ENCODE measurements at regions not wholly inside any gene's neighbourhood (a gene's known extent, or its start where the extent isn't known, plus 50 kb on each side); places are given as distances from the start of the nearest gene placed in this dataset.

DNA sequence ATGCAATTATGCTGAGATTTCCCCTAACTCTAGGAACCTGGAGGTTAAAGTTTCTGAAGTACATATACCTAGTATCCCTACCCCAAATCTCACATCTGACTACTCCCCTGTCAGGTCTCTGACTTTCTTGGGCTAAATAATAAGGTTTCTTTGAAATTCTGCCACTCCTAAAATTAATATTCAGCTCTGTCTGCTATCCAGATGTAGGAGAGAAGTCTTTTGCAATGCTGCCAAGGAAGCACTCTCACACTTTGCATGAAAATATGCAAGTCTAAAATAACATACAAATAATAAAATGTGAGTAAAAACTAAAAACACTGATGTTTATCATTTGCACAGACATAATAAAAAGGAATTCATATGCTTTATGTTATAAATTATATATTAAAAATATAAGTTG is 196.9 kb upstream of the LRFN5 start:
- H2AFZ ChIP-seq (ENCODE audit: low read depth, low read length, severe bottlenecking), result no peak overlapping the region
- no peaks in the 10 kb centered on the region for H3K36me3 ChIP-seq (ENCODE audit: low read length)
- H3K4me3 ChIP-seq (ENCODE audit: insufficient read depth, low read length, poor library complexity, severe bottlenecking), result no peak overlapping the region
- H3K27me3 ChIP-seq (ENCODE audit: low read length), result no peaks in the 10 kb centered on the region
- no peaks in the 10 kb centered on the region for H4K20me1 ChIP-seq (ENCODE audit: low read depth, low read length)
- H3K79me2 ChIP-seq (ENCODE audit: insufficient read depth, low read length), result no peaks in the 10 kb centered on the region
- TF ChIP-seq, protein P1, sequence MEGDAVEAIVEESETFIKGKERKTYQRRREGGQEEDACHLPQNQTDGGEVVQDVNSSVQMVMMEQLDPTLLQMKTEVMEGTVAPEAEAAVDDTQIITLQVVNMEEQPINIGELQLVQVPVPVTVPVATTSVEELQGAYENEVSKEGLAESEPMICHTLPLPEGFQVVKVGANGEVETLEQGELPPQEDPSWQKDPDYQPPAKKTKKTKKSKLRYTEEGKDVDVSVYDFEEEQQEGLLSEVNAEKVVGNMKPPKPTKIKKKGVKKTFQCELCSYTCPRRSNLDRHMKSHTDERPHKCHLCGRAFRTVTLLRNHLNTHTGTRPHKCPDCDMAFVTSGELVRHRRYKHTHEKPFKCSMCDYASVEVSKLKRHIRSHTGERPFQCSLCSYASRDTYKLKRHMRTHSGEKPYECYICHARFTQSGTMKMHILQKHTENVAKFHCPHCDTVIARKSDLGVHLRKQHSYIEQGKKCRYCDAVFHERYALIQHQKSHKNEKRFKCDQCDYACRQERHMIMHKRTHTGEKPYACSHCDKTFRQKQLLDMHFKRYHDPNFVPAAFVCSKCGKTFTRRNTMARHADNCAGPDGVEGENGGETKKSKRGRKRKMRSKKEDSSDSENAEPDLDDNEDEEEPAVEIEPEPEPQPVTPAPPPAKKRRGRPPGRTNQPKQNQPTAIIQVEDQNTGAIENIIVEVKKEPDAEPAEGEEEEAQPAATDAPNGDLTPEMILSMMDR (IDR thresholded peaks at IDR 0.05; ENCODE audit: insufficient read depth, low read length, poor library complexity, severe bottlenecking), result no peak
- TF ChIP-seq EZH2phosphoT487 (conservative IDR thresholded peaks at IDR 0.05; ENCODE audit: low read length), result no peak
- H3K4me2 ChIP-seq (ENCODE audit: low read depth, low read length, poor library complexity, severe bottlenecking), result no peak overlapping the region
- H3K27ac ChIP-seq (ENCODE audit: low read depth, low read length), result no peak overlapping the region
- H3F3A ChIP-seq (ENCODE audit: insufficient read depth), result no peaks in the 10 kb centered on the region
- H3K9ac ChIP-seq (ENCODE audit: low read length), result no peak overlapping the region
- no peaks in the 10 kb centered on the region for H3K9me2 ChIP-seq (replicated peaks; ENCODE audit: insufficient read depth, low read length)
- no peaks in the 10 kb centered on the region for H3K9me3 ChIP-seq (ENCODE audit: insufficient read depth, low read length)

DNA sequence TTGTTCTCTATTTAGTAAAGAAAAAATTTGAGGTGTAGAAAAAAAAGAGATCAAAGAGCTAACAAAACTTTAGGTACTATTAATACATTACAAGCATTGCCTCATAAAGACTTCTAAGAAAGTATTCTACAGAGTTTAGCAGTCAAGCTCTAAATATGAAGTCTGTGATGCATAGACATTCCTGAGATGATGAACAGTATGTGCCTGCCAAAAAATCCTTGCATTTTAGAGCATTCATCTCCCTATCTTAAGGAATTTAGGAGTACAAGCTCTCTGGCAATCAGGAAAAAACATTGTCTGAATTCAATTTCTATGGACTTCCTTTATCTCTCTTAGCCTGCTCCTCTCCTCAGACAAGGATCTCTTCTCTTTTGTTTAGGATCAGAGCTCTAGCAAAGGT is 202.6 kb upstream of the LRFN5 start:
- Histone ChIP-seq H3K79me2 (ENCODE audit: insufficient read depth, low read length) (no peaks in the 10 kb centered on the region), H2AFZ (ENCODE audit: low read depth, low read length, severe bottlenecking) (no peak overlapping the region), H3K36me3 (ENCODE audit: low read length) (no peaks in the 10 kb centered on the region), H3K9ac (ENCODE audit: low read length) (no peak overlapping the region), H3K4me2 (ENCODE audit: low read depth, low read length, poor library complexity, severe bottlenecking) (no peak overlapping the region), H3K9me3 (ENCODE audit: insufficient read depth, low read length) (no peaks in the 10 kb centered on the region), H3K27me3 (ENCODE audit: low read length) (no peaks in the 10 kb centered on the region), H4K20me1 (ENCODE audit: low read depth, low read length) (no peaks in the 10 kb centered on the region), H3F3A (ENCODE audit: insufficient read depth) (no peaks in the 10 kb centered on the region), H3K4me3 (ENCODE audit: insufficient read depth, low read length, poor library complexity, severe bottlenecking) (no peak overlapping the region), H3K9me2 (replicated peaks; ENCODE audit: insufficient read depth, low read length) (no peaks in the 10 kb centered on the region), H3K27ac (ENCODE audit: low read depth, low read length) (no peak overlapping the region)
- TF ChIP-seq, protein P1 (IDR thresholded peaks at IDR 0.05; ENCODE audit: insufficient read depth, low read length, poor library complexity, severe bottlenecking), result no peak
- TF ChIP-seq EZH2phosphoT487 (conservative IDR thresholded peaks at IDR 0.05; ENCODE audit: low read length), result no peak

DNA sequence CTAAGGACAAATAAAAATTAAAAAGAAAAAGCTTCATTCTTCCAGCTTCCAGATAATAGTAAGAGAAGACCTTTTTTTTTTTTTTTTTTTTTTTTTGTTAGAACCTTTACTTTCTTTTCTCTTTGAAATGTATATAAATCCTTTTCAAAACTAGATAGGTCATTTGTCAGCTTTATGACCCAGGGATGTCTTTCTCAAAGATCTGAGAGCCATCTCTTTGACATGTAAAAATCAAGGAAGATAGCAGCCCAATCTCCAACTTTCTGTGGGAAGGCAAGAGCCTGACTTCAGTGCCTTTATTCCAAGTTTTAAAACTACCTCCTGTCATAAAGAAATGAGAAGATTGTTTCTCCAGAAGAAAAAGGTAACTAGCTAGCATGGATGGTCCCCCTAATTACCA is 203.3 kb upstream of the LRFN5 start:
- H2AFZ ChIP-seq (ENCODE audit: low read depth, low read length, severe bottlenecking), result no peak overlapping the region
- H3K4me3 ChIP-seq (ENCODE audit: insufficient read depth, low read length, poor library complexity, severe bottlenecking), result no peak overlapping the region
- no peaks in the 10 kb centered on the region for H3K36me3 ChIP-seq (ENCODE audit: low read length)
- no peak overlapping the region for H3K9ac ChIP-seq (ENCODE audit: low read length)
- no peak for TF ChIP-seq EZH2phosphoT487 (conservative IDR thresholded peaks at IDR 0.05; ENCODE audit: low read length)
- TF ChIP-seq, protein P1 (IDR thresholded peaks at IDR 0.05; ENCODE audit: insufficient read depth, low read length, poor library complexity, severe bottlenecking), result no peak
- H3F3A ChIP-seq (ENCODE audit: insufficient read depth), result no peaks in the 10 kb centered on the region
- H3K9me3 ChIP-seq (ENCODE audit: insufficient read depth, low read length), result no peaks in the 10 kb centered on the region
- H3K4me2 ChIP-seq (ENCODE audit: low read depth, low read length, poor library complexity, severe bottlenecking), result no peak overlapping the region
- no peaks in the 10 kb centered on the region for H3K27me3 ChIP-seq (ENCODE audit: low read length)
- no peaks in the 10 kb centered on the region for H3K79me2 ChIP-seq (ENCODE audit: insufficient read depth, low read length)
- no peak overlapping the region for H3K27ac ChIP-seq (ENCODE audit: low read depth, low read length)
- no peaks in the 10 kb centered on the region for H4K20me1 ChIP-seq (ENCODE audit: low read depth, low read length)
- no peaks in the 10 kb centered on the region for H3K9me2 ChIP-seq (replicated peaks; ENCODE audit: insufficient read depth, low read length)

DNA sequence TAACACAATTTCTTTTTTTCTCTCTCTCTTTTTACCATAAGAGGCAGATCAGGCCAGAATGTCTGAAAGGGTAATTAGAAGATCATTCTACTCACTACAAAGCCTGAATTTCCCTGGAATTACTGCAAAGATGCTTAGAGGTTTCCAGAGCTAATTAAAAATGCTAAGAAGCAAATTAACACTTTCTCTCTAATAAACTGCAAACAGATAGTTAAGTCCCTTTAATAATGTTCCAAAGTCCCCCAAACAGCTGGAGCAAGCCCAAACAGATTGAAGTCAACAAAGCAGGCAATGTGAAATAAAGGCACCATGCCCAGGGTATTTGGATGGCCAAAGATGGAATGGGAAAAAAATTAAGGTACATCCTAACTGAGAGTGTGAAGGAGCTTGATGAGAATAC is 208.8 kb upstream of the LRFN5 start:
- Histone ChIP-seq H3K36me3 (ENCODE audit: low read length) (no peaks in the 10 kb centered on the region), H4K20me1 (ENCODE audit: low read depth, low read length) (no peaks in the 10 kb centered on the region), H2AFZ (ENCODE audit: low read depth, low read length, severe bottlenecking) (no peak overlapping the region), H3K27me3 (ENCODE audit: low read length) (no peaks in the 10 kb centered on the region), H3K4me3 (ENCODE audit: insufficient read depth, low read length, poor library complexity, severe bottlenecking) (no peak overlapping the region), H3K4me2 (ENCODE audit: low read depth, low read length, poor library complexity, severe bottlenecking) (no peak overlapping the region), H3K9me2 (replicated peaks; ENCODE audit: insufficient read depth, low read length) (no peaks in the 10 kb centered on the region), H3F3A (ENCODE audit: insufficient read depth) (no peaks in the 10 kb centered on the region), H3K9ac (ENCODE audit: low read length) (no peak overlapping the region), H3K27ac (ENCODE audit: low read depth, low read length) (no peak overlapping the region), H3K79me2 (ENCODE audit: insufficient read depth, low read length) (no peaks in the 10 kb centered on the region), H3K9me3 (ENCODE audit: insufficient read depth, low read length) (no peaks in the 10 kb centered on the region)
- TF ChIP-seq EZH2phosphoT487 (conservative IDR thresholded peaks at IDR 0.05; ENCODE audit: low read length), result no peak
- TF ChIP-seq, protein P1 (IDR thresholded peaks at IDR 0.05; ENCODE audit: insufficient read depth, low read length, poor library complexity, severe bottlenecking), result no peak
